ENCODE measurements at regions not wholly inside any gene's neighbourhood (a gene's known extent, or its start where the extent isn't known, plus 50 kb on each side); places are given as distances from the start of the nearest gene placed in this dataset.

GRCh38 chr13:107351305-107351704 is 783.4 kb upstream of the ARGLU1 start:
- Histone ChIP-seq H3K27me3 (no peaks in the 10 kb centered on the region), H3K4me1 (no peaks in the 10 kb centered on the region), H3K27ac (no peak overlapping the region), H3K4me3 (no peak overlapping the region), H3K9me3 (no peaks in the 10 kb centered on the region), H3K36me3 (no peaks in the 10 kb centered on the region)
- DNase-seq (ENCODE audit: low spot score): no peak
- no peak for TF ChIP-seq CTCF (IDR thresholded peaks at IDR 0.05)

- Histone ChIP-seq H3K4me1 (no peaks in the 10 kb centered on the region), H3K27me3 (no peaks in the 10 kb centered on the region), H3K36me3 (no peaks in the 10 kb centered on the region), H3K9me3 (no peaks in the 10 kb centered on the region), H3K27ac (no peak overlapping the region), H3K4me3 (no peak overlapping the region)
- DNase-seq (ENCODE audit: low spot score): no peak
- TF ChIP-seq CTCF (IDR thresholded peaks at IDR 0.05): no peak
Measured at GRCh38 chr13:107348925-107349324, 781.0 kb upstream of the ARGLU1 start.

DNA sequence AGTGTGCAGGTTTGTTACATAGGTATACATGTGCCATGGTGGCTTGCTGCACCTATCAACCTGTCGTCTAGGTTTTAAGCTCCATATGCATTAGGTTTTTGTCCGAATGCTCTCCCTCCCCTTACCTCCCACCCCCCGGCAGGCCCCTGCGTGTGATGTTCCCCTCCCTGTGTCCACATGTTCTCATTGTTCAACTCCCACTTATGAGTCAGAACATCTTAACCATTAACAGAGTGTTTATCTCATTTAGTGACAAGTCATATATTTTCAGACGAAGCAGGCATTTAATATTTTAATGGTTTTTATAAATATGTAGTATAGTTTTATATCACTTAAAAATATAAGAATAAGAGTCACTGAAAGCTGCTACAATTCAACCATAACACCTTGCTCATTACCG is 780.5 kb upstream of the ARGLU1 start:
- H3K4me3 ChIP-seq: no peak overlapping the region
- DNase-seq (ENCODE audit: low spot score): no peak
- H3K9me3 ChIP-seq: no peaks in the 10 kb centered on the region
- H3K36me3 ChIP-seq: no peaks in the 10 kb centered on the region
- TF ChIP-seq CTCF (IDR thresholded peaks at IDR 0.05): no peak
- no peaks in the 10 kb centered on the region for H3K27me3 ChIP-seq
- no peaks in the 10 kb centered on the region for H3K4me1 ChIP-seq
- H3K27ac ChIP-seq: no peak overlapping the region

DNA sequence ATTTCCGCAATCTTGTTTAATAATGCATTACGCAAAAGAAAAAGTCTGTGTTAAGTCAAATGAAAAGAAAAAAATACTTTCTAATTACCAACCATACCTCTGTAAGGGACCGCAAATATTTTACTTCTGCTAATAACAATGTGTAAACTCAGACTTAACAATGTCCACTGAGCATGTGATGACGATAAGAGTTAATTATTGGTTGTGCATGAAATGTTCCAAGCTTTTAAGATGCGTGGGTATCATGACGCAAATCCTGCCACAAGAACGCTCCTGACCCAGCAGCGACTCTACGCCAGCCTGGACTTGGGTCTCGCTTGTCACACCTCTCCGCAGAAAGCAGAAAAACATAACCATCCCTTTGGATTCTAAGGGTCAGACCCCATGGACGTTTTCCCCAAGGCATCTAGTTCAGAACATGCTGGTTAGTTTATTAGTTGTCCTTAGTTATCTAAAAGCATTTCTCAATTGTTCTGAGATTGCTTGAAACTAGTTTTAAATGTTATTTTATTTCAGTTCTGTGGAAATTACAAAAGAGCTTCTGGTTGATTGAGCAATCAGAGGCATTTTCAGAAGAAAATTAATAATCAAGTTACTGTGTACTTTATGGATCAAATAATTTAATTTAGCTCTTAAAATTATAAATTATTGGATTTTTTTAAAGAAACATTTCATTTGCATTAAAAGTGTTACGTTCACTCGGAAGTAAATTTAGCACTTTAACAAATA is 779.9 kb upstream of the ARGLU1 start:
- no peak for TF ChIP-seq CTCF (IDR thresholded peaks at IDR 0.05)
- no peak overlapping the region for H3K27ac ChIP-seq
- no peak for DNase-seq (ENCODE audit: low spot score)
- H3K36me3 ChIP-seq: no peaks in the 10 kb centered on the region
- no peak overlapping the region for H3K4me3 ChIP-seq
- H3K4me1 ChIP-seq: no peaks in the 10 kb centered on the region
- H3K27me3 ChIP-seq: no peaks in the 10 kb centered on the region
- H3K9me3 ChIP-seq: no peaks in the 10 kb centered on the region

DNA sequence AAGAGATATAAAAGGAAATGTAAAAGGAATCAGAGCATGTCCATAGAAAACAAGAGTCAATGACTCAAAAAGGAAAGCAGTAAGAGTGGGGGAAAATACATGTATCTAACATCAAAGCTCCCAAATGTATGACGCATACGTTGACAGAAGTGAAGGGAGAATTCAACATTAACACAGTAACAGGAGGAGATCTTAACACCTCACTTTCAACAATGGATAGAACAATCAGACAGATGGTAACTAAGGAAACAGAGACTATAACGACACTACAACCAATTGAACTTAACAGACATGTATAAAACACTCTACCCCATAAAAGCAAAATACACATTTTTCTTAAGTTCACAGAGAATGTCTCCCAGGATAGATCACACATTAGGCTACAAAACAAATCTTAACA is 774.8 kb upstream of the ARGLU1 start:
- no peaks in the 10 kb centered on the region for H3K36me3 ChIP-seq
- no peaks in the 10 kb centered on the region for H3K4me1 ChIP-seq
- no peak overlapping the region for H3K4me3 ChIP-seq
- no peak for TF ChIP-seq CTCF (IDR thresholded peaks at IDR 0.05)
- no peaks in the 10 kb centered on the region for H3K9me3 ChIP-seq
- no peak overlapping the region for H3K27ac ChIP-seq
- no peaks in the 10 kb centered on the region for H3K27me3 ChIP-seq
- no peak for DNase-seq (ENCODE audit: low spot score)

- H3K27ac ChIP-seq: no peak overlapping the region
- no peaks in the 10 kb centered on the region for H3K36me3 ChIP-seq
- DNase-seq (ENCODE audit: low spot score): no peak
- H3K4me1 ChIP-seq: no peaks in the 10 kb centered on the region
- no peak overlapping the region for H3K4me3 ChIP-seq
- H3K27me3 ChIP-seq: no peaks in the 10 kb centered on the region
- no peaks in the 10 kb centered on the region for H3K9me3 ChIP-seq
- TF ChIP-seq CTCF (IDR thresholded peaks at IDR 0.05): no peak
Measured at GRCh38 chr13:107339209-107339608, 771.3 kb upstream of the ARGLU1 start.
